GM18951 (cell line): ENCODE measurements at regions not wholly inside any gene's neighbourhood (a gene's known extent, or its start where the extent isn't known, plus 50 kb on each side); places are given as distances from the start of the nearest gene placed in this dataset.

Experiments
- POLR2A ChIP-seq: IDR thresholded peaks from 4 replicates; pipeline ENCODE4 v1.6.1; 2011; ENCODE audit warnings: mild to moderate bottlenecking; ENCODE audit not compliant: insufficient read length, insufficient read depth; ENCODE audit errors: extremely low read depth
- in situ Hi-C: fragments of 300-500 bp; cut with MboI; formaldehyde crosslinking; loops from one replicate; pipeline ENCODE4 v1.12.0; 2022; ENCODE audit warnings: low sequenced_read_pairs, mixed read lengths, inconsistent platforms; ENCODE audit not compliant: unreplicated experiment

DNA sequence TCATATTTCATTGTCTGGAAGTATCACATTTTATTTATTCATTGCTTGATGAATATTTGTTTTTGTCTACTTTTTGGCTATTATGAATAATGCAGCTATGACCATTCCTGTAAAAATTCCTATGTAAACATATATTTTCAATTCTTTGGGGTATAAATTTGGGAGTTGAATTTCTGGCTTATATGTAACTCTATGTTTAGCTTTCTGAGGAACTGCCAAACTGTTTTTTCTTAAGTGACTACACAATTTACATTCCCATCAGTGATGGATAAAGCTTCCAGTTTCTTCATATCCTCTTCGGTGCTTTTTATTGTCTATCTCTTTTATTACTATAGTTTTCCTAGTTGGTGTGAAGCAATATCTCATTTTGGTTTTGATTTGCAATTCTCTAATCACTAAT lies 115.6 kb upstream of the CXCL12 start:
- TF ChIP-seq POLR2A, result no peak
- in situ Hi-C loops, result no loop called here

DNA sequence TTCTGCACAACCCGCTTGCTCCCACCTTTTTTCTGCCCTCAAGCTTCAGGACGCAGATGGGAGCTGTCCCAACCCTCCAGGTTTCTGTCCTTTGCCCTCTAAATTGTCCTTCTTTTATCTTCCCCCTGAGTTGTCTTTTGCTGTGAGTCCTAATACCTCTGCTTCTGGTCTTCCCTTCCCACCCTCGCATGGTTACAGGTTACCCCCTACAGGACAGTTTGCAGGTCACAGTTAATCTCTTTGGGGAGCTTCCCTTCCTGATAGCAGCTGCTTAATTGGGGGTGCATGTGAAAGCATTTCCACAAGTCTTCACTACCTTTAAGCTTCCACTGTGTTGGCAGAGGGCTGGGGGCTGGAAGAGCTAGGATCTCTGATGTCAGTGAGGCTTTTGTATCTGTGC lies 121.5 kb upstream of the CXCL12 start:
- TF ChIP-seq POLR2A, result no peak
- in situ Hi-C loops, result no loop called here

DNA sequence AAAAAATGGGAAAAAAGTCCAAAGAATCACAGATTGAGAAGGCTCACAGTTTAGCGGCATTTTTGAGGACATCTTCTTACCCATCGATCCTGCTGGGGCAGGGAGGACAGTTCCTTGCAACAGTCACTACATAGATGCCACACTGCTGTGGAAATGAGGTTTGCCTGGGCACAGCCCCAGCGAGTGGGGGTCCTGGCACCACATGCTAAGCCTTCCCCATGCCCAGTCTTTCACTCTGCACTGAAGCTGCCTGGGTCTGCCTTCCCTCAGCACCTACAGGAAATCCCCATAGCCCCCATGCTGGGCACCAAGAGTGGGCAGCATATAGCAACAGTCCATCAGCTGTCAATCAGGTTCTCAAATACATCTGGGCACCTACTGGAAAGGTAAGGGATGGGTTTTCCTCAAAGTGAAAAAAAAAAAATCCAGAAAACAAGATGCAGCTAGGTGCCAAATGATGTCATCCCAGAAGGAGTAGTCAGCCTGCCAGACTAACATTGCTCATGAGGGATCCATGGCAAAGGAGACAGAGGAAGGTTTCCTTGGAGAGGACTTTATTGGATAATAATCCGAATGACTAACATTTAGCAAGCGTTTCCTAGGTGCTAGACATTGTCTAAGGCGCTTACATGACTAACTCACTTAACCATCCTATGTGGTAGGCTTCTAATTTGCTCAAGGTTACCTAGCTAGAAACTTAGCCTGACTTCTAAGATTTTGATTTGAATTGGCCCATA lies 125.7 kb upstream of the CXCL12 start:
- TF ChIP-seq POLR2A, result no peak
- in situ Hi-C loops, result no loop called here

DNA sequence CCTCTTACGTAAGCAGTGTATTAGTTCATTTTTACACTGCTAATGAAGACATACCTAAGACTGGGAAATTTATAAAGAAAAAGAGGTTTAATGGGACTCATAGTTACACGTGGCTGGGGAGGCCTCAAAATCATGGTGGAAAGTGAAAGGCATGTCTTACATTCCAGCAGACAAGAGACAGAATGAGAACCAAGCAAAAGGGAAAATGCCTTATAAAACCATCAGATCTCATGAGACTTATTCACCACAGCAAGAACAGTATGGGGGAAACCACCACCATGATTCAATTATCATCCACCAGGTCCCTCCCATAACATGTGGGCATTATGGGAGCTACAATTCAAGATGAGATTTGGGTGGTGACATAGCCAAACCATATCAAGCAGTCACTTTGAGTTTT lies 126.3 kb upstream of the CXCL12 start:
- in situ Hi-C loops, result no loop called here
- no peak for TF ChIP-seq POLR2A

DNA sequence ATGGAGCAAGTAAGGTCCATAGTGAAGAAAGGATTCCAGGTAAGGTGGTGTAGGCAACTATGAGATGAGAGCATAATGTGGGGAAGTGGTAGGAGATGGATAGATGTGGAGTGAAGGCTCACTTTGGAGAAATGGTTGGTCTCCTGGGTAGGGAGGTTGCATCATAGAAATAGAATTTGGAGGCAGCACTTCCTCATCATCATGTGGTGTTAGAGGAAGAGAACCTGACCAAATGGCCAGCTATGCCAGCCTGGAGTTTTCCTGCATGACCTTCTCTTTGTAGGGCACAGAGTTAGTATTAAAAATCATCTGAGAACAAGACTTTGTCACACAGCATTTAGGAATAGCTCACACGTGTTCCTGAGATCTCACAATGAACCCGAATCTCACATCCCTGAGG lies 126.7 kb upstream of the CXCL12 start:
- in situ Hi-C loops, result no loop called here
- TF ChIP-seq POLR2A, result no peak

DNA sequence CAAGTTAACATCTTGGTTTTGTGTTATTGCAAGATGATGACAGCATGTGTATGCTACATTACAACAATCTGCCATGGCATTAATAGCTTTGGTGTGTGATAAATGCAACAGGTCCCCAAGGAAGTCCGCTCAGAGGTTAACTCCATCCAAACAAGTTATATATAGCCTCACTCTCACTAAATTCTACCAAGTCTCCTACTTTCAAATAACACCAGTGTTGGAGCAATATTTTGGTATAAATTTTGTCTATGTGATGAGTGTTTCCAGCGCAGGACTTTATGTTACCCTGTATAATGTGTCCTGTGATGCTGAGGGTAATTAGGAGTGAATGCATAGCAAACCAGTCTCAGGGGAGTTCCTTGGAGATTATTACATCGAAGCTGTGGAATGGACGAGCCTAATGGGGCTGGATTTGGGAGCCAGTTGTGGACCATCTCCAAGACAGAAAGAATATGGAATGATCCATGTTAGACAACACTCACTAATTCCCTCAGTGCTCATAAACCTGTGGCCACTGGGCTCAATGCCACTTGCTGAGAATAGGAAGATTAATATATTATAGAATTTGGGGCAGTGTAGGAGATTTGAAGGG lies 127.6 kb upstream of the CXCL12 start:
- TF ChIP-seq POLR2A, result no peak
- in situ Hi-C loops, result no loop called here

DNA sequence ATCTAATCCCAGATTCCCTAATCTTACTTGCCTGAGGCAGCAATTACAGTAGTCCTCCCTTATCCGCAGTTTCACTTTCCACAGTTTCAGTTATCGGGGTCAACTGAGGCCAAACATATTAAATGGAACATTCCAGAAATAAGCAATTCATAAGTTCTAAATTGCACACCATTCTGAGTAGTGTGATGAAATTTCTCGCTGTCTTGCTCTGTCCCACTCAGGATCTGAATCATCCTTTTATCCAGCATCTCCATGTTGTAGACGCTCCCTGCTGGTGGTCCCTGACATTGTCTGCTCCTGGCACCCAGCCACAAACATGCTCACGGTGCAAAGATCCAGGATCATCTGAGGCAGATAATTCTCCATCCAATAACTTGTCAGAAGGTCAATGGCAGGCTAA lies 128.7 kb upstream of the CXCL12 start:
- no peak for TF ChIP-seq POLR2A
- in situ Hi-C loops, result no loop called here

DNA sequence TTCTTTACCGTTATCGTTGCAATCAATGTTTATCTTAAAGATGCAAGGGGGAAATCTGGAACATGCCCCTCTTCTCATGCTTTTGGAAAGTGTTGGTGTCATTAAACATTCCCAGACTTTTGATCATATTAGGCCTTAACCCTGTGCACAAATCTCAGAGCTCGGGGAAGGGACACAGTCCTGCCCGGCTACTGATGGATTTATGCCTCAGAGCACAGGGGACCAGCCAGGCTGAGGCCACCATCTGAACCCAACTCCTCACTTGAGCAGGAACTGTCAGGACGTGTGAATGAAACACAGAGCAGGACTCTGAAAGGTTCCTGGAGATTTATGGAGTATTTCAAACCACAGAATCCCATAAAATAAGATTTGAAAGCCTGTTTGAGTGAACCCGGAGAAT lies 132.0 kb upstream of the CXCL12 start:
- TF ChIP-seq POLR2A, result no peak

DNA sequence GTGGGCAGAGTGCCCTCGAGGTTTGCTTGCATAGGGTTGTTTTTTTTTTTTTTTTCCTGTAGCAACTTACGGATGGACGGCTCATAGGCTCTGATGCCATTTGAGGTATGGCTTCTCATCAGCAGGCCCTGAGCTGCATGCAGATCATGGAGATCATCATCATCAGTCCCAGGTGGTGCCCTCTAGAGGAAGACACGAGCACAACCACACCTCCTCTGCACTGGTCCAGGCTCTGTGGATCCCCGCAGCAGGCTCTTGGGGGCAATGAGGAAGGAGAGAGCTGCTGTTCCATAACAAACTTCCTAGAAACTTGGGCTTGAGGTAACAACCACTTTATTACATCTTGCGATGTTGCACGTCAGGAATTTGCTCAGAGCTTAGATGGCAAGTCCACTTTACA lies 132.7 kb upstream of the CXCL12 start:
- in situ Hi-C loops, result no loop called here
- TF ChIP-seq POLR2A, result no peak

More for the DNA sequence above, 132.0 kb upstream of the CXCL12 start:
- in situ Hi-C loops, result no loop called here

DNA sequence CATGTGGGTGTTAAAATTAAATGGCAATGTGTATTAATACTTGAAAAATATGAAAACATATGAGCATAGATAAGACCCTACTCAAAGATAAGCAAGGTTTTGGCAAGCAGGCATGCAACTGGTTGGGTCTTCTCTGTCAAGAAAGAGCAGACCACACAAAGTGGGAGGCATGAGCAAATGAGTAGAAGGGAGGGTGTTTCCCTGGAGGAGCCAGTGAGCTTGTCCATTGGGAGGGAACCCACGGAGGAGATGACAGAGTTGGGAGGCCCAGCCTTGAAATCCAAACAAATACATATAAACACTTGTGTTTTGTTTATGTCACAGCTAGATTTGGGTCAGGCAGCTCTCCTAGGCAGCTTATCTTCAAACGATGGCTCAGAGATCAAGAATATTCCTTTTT lies 134.5 kb upstream of the CXCL12 start:
- TF ChIP-seq POLR2A, result no peak
- in situ Hi-C loops, result no loop called here

DNA sequence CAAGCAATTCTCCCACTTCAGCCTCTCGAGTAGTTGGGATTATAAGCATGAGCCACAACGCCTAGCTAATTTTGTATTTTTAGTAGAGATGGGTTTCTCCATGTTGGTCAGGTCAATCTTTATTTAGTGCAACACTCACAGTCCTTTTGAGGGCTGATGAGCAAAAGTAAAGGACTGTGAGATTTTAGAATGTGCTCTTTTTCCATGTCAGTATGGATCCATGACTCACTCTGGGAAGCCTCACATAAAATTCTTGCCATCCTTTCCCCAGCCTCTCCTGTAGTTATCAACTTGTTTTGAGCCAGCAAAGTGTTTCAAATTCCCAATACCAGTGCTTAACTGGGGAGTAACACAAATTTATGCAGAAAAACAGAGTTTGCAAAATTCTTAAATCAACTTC lies 135.8 kb upstream of the CXCL12 start:
- in situ Hi-C loops, result no loop called here
- TF ChIP-seq POLR2A, result no peak

DNA sequence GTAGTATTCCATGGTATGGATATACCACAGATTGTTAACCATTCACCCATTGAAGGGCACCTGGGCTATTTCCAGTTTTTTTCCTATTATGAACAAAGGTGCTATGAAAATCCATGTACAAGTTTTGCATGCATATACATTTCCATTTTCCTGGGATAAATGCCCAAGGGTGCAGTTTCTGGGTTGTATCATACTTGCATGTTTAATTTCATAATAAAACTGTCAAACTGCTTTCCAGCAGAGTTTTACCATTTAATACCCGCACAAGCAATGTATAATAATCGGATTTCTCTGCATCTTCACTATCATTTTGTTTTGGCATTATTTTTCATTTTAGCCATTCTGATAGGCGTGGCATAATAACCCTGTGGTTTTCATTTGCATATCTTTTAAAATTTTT lies 154.3 kb upstream of the CXCL12 start:
- in situ Hi-C loops, result no loop called here
- no peak for TF ChIP-seq POLR2A

DNA sequence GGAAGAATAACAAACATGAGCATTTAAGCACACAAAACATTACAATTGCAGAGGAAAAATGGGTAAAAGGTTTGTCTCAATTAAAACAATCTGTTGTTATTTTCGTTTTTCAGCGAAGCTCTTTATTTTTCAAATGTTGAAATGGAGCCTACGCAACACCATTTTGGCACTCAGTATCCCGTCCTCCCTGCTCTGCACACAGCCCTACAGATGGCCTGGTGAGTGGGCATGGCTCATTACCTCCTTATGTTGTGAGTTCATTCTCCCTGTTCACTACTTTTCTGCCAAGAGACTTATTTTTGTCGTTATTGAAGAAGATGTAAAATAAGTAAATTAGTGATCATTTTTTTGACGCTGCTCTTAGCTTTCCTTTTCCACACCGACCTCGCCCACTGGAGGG lies 167.8 kb upstream of the CXCL12 start:
- in situ Hi-C loops, result no loop called here
- TF ChIP-seq POLR2A, result no peak

DNA sequence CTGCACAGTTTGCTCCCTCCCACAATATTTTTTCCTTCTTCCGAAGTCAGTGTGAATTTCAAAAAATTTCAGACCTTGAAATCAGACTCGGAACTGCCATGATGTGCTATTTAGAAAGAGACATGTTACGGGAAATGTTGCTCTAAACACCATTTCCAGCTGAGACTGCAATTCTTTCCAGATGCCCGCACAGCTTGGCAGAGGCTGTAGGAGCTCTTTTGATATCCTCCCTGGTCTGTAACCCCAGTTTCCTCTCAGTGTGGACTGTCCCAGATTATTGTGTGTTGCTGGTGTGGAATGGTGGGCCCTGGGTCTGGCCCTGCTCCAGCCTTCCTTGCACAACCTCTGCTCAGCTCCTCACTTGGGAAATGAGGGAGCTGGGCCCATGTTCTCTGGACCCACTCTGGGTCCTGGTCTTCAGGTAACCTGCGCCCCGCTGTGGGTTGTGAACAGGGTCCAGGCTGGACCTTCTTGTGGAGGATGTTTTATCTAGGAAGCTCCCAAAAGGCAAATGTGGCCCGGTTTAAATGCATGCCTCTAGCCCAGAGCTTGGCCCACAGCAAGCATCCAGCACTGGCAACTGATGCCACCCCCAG lies 172.8 kb upstream of the CXCL12 start:
- no peak for TF ChIP-seq POLR2A
- in situ Hi-C loops, result no loop called here
